ENCODE measurements at regions not wholly inside any gene's neighbourhood (a gene's known extent, or its start where the extent isn't known, plus 50 kb on each side); places are given as distances from the start of the nearest gene placed in this dataset.

- Mint-ChIP-seq H3K36me3 (ENCODE audit: unreplicated experiment) (no peaks in the 10 kb centered on the region), H3K4me3 (ENCODE audit: unreplicated experiment) (no peak overlapping the region), H3K27me3 (ENCODE audit: unreplicated experiment) (no peaks in the 10 kb centered on the region), H3K9me3 (ENCODE audit: unreplicated experiment) (no peaks in the 10 kb centered on the region), H3K4me1 (ENCODE audit: unreplicated experiment) (no peaks in the 10 kb centered on the region), H3K27ac (ENCODE audit: unreplicated experiment) (no peak overlapping the region)
- no peak for DNase-seq (ENCODE audit: extremely low spot score, unreplicated experiment)
- TF ChIP-seq CTCF (IDR thresholded peaks at IDR 0.05) = no peak
Measured at GRCh38 chr1:213666922-213667321, 320.9 kb upstream of the PROX1 start.

GRCh38 chr1:213669512-213669911 lies 318.3 kb upstream of the PROX1 start:
- TF ChIP-seq CTCF (IDR thresholded peaks at IDR 0.05) = no peak
- DNase-seq (ENCODE audit: extremely low spot score, unreplicated experiment) = no peak
- Mint-ChIP-seq H3K9me3 (ENCODE audit: unreplicated experiment) (peaks cover 4% of the 10 kb centered on the region), H3K36me3 (ENCODE audit: unreplicated experiment) (no peaks in the 10 kb centered on the region), H3K27me3 (ENCODE audit: unreplicated experiment) (no peaks in the 10 kb centered on the region), H3K4me1 (ENCODE audit: unreplicated experiment) (no peaks in the 10 kb centered on the region), H3K27ac (ENCODE audit: unreplicated experiment) (no peak overlapping the region), H3K4me3 (ENCODE audit: unreplicated experiment) (no peak overlapping the region)

- H3K36me3 Mint-ChIP-seq (ENCODE audit: unreplicated experiment) = no peaks in the 10 kb centered on the region
- H3K9me3 Mint-ChIP-seq (ENCODE audit: unreplicated experiment) = peaks cover 4% of the 10 kb centered on the region
- DNase-seq (ENCODE audit: extremely low spot score, unreplicated experiment) = no peak
- H3K27me3 Mint-ChIP-seq (ENCODE audit: unreplicated experiment) = no peaks in the 10 kb centered on the region
- TF ChIP-seq CTCF (IDR thresholded peaks at IDR 0.05) = no peak
- H3K4me1 Mint-ChIP-seq (ENCODE audit: unreplicated experiment) = no peaks in the 10 kb centered on the region
- H3K27ac Mint-ChIP-seq (ENCODE audit: unreplicated experiment) = no peak overlapping the region
- no peak overlapping the region for H3K4me3 Mint-ChIP-seq (ENCODE audit: unreplicated experiment)
Measured at GRCh38 chr1:213669964-213670691, 317.6 kb upstream of the PROX1 start.

- Mint-ChIP-seq H3K27me3 (ENCODE audit: unreplicated experiment) (no peaks in the 10 kb centered on the region), H3K9me3 (ENCODE audit: unreplicated experiment) (peaks cover 4% of the 10 kb centered on the region), H3K4me3 (ENCODE audit: unreplicated experiment) (no peak overlapping the region), H3K36me3 (ENCODE audit: unreplicated experiment) (no peaks in the 10 kb centered on the region), H3K4me1 (ENCODE audit: unreplicated experiment) (no peaks in the 10 kb centered on the region), H3K27ac (ENCODE audit: unreplicated experiment) (no peak overlapping the region)
- DNase-seq (ENCODE audit: extremely low spot score, unreplicated experiment) = no peak
- TF ChIP-seq CTCF (IDR thresholded peaks at IDR 0.05) = no peak
Measured at GRCh38 chr1:213670692-213671023, 317.1 kb upstream of the PROX1 start.

GRCh38 chr1:213675043-213675442 lies 312.7 kb upstream of the PROX1 start:
- Mint-ChIP-seq H3K27ac (ENCODE audit: unreplicated experiment) (no peak overlapping the region), H3K4me3 (ENCODE audit: unreplicated experiment) (no peak overlapping the region), H3K9me3 (ENCODE audit: unreplicated experiment) (peaks cover 4% of the 10 kb centered on the region), H3K4me1 (ENCODE audit: unreplicated experiment) (no peaks in the 10 kb centered on the region), H3K36me3 (ENCODE audit: unreplicated experiment) (no peaks in the 10 kb centered on the region), H3K27me3 (ENCODE audit: unreplicated experiment) (no peaks in the 10 kb centered on the region)
- TF ChIP-seq CTCF (IDR thresholded peaks at IDR 0.05) = no peak
- no peak for DNase-seq (ENCODE audit: extremely low spot score, unreplicated experiment)

All from osteocyte (in vitro differentiated cells).